GM23338 (cell line): ENCODE measurements at regions not wholly inside any gene's neighbourhood (a gene's known extent, or its start where the extent isn't known, plus 50 kb on each side); places are given as distances from the start of the nearest gene placed in this dataset.

Experiments
- ATAC-seq: fragments of 200-7000 bp; cut with Tn5 transposase; 3 replicates; pipeline ENCODE4 v1.9.1; 2020
- DNase-seq: peaks from one replicate; pipeline ENCODE4 v3.0.0-alpha.2; 2015; ENCODE audit warnings: low spot score
- H2AFZ ChIP-seq: fragments of 200-600 bp; sonication (generic); 2 replicates; pipeline ENCODE4 v1.8.0; 2016; ENCODE audit warnings: antibody characterized with exemption, mild to moderate bottlenecking, moderate library complexity
- H3F3A ChIP-seq: fragments of 200-600 bp; sonication (generic); replicated peaks from 2 replicates; pipeline ENCODE4 v1.8.0; 2017; ENCODE audit warnings: antibody characterized with exemption, mixed run types, low read depth
- H3K27ac ChIP-seq: fragments of 200-600 bp; sonication (generic); 2 replicates; pipeline ENCODE4 v1.6.1; 2016; ENCODE audit warnings: low read depth
- H3K27me3 ChIP-seq: fragments of 200-600 bp; sonication (generic); 2 replicates; pipeline ENCODE4 v1.8.0; 2016; ENCODE audit warnings: mild to moderate bottlenecking, mixed run types, moderate library complexity; ENCODE audit not compliant: insufficient read depth
- H3K36me3 ChIP-seq: fragments of 200-600 bp; sonication (generic); 2 replicates; pipeline ENCODE4 v1.8.0; 2016; ENCODE audit warnings: mild to moderate bottlenecking; ENCODE audit not compliant: insufficient read depth
- H3K4me1 ChIP-seq: fragments of 200-600 bp; sonication (generic); 2 replicates; pipeline ENCODE4 v1.8.0; 2016; ENCODE audit warnings: mild to moderate bottlenecking, moderate library complexity; ENCODE audit not compliant: insufficient read depth
- H3K4me2 ChIP-seq: fragments of 200-600 bp; sonication (generic); 2 replicates; pipeline ENCODE4 v1.7.1; 2017; ENCODE audit warnings: mixed run types
- H3K4me3 ChIP-seq: fragments of 200-600 bp; sonication (generic); 2 replicates; pipeline ENCODE4 v1.6.1; 2016; ENCODE audit warnings: mixed run types
- H3K79me2 ChIP-seq: fragments of 200-600 bp; sonication (generic); replicated peaks from 2 replicates; pipeline ENCODE4 v1.8.0; 2017; ENCODE audit warnings: mild to moderate bottlenecking; ENCODE audit not compliant: insufficient read depth
- H3K9me2 ChIP-seq: fragments of 200-600 bp; sonication (generic); 2 replicates; pipeline ENCODE4 v1.8.0; 2017; ENCODE audit not compliant: insufficient read depth
- H4K20me1 ChIP-seq: fragments of 200-600 bp; sonication (generic); replicated peaks from 2 replicates; pipeline ENCODE4 v1.8.0; 2017; ENCODE audit warnings: mild to moderate bottlenecking; ENCODE audit not compliant: insufficient read depth
- H3K27ac Mint-ChIP-seq: 2 replicates; pipeline ENCODE4 v1.8.0; 2020; ENCODE audit warnings: inconsistent platforms, mild to moderate bottlenecking, moderate library complexity, mixed read lengths
- H3K27me3 Mint-ChIP-seq: 3 replicates; pipeline ENCODE4 v1.8.0; 2022; ENCODE audit warnings: low read depth, mild to moderate bottlenecking, moderate library complexity, mixed read lengths, inconsistent platforms; ENCODE audit not compliant: insufficient read depth, poor library complexity
- H3K36me3 Mint-ChIP-seq: 3 replicates; pipeline ENCODE4 v1.8.0; 2021; ENCODE audit warnings: low read depth, mild to moderate bottlenecking, inconsistent platforms, moderate library complexity, mixed read lengths
- H3K4me1 Mint-ChIP-seq: 3 replicates; pipeline ENCODE4 v1.8.0; 2020; ENCODE audit warnings: mild to moderate bottlenecking, inconsistent platforms, mixed read lengths
- H3K4me3 Mint-ChIP-seq: 3 replicates; pipeline ENCODE4 v1.8.0; 2021; ENCODE audit warnings: moderate library complexity, mild to moderate bottlenecking, inconsistent platforms, mixed read lengths
- H3K9me3 Mint-ChIP-seq: 3 replicates; pipeline ENCODE4 v1.8.0; 2020; ENCODE audit warnings: moderate library complexity, mild to moderate bottlenecking, inconsistent platforms, mixed read lengths
- CREB1 ChIP-seq: fragments of 250-450 bp; sonication (Bioruptor Pico); IDR thresholded peaks from 2 replicates; pipeline ENCODE4 v1.5.0; 2020; ENCODE audit warnings: low read depth, mild to moderate bottlenecking, moderate library complexity
- CTCF ChIP-seq, 2 experiments: fragments of 200-600 bp in 1 of 2; sonication (generic) in 1 of 2; conservative IDR thresholded peaks; 2 replicates each; pipeline versions ENCODE4 v1.5.1 to v1.6.1; 2016 to 2017; ENCODE audit warnings: antibody characterized with exemption in 2 of 2, low read depth in 2 of 2, mild to moderate bottlenecking in 2 of 2, moderate library complexity in 1 of 2
- ETS1 ChIP-seq: IDR thresholded peaks from 2 replicates; pipeline ENCODE4 v1.6.1; 2016; ENCODE audit warnings: antibody characterized with exemption
- EZH2 ChIP-seq: fragments of 200-600 bp; sonication (generic); IDR thresholded peaks from one replicate; pipeline ENCODE4 v1.8.0; 2017; ENCODE audit warnings: antibody characterized with exemption, mild to moderate bottlenecking, low read depth; ENCODE audit not compliant: unreplicated experiment
- EZH2phosphoT487 ChIP-seq: fragments of 200-600 bp; sonication (generic); IDR thresholded peaks from one replicate; pipeline ENCODE4 v1.8.1; 2018; ENCODE audit warnings: antibody characterized with exemption; ENCODE audit not compliant: unreplicated experiment
- JUNB ChIP-seq: IDR thresholded peaks from one replicate; pipeline ENCODE4 v1.6.1; 2016; ENCODE audit warnings: antibody characterized with exemption; ENCODE audit not compliant: unreplicated experiment
- NANOG ChIP-seq: IDR thresholded peaks from 2 replicates; pipeline ENCODE4 v1.6.1; 2016; ENCODE audit warnings: antibody characterized with exemption, borderline replicate concordance
- POLR2AphosphoS5 ChIP-seq: IDR thresholded peaks from 2 replicates; pipeline ENCODE4 v1.6.1; 2016; ENCODE audit warnings: antibody characterized with exemption, low read depth
- STAT1 ChIP-seq: IDR thresholded peaks from one replicate; pipeline ENCODE4 v1.6.1; 2016; ENCODE audit warnings: antibody characterized with exemption; ENCODE audit not compliant: unreplicated experiment
- ZNF114 ChIP-seq: fragments of 250-450 bp; sonication (Bioruptor Pico); IDR thresholded peaks from 2 replicates; pipeline ENCODE4 v1.5.0; 2020; ENCODE audit warnings: mild to moderate bottlenecking, moderate library complexity
- ZNF331 ChIP-seq: fragments of 250-450 bp; sonication (Bioruptor Pico); IDR thresholded peaks from 2 replicates; pipeline ENCODE4 v1.5.0; 2020; ENCODE audit warnings: low read depth, mild to moderate bottlenecking, moderate library complexity
- ZNF462 ChIP-seq: fragments of 250-450 bp; sonication (Bioruptor Pico); IDR thresholded peaks from 2 replicates; pipeline ENCODE4 v1.5.0; 2020; ENCODE audit warnings: mild to moderate bottlenecking, moderate library complexity

- no peak overlapping the region for H3K4me3 Mint-ChIP-seq
- no peak overlapping the region for H3K27ac Mint-ChIP-seq
- no peak for TF ChIP-seq EZH2
- TF ChIP-seq NANOG = no peak
- TF ChIP-seq EZH2phosphoT487 = no peak
- no peak for TF ChIP-seq CREB1 (CRISPR knock-in tag)
- no peak for TF ChIP-seq ZNF331 (CRISPR knock-in tag)
- TF ChIP-seq ZNF462 = no peak
- no peak for TF ChIP-seq STAT1
- no peak for TF ChIP-seq JUNB
- no peak for TF ChIP-seq ETS1
- TF ChIP-seq POLR2AphosphoS5 = no peak
- TF ChIP-seq CTCF (conservative IDR thresholded peaks at IDR 0.05; ENCODE audit: low read depth in 2 of 2) = no peak
- no peak for TF ChIP-seq ZNF114 (CRISPR knock-in tag)
- H3K27me3 ChIP-seq = no peaks in the 10 kb centered on the region
- no peaks in the 10 kb centered on the region for H3K4me1 ChIP-seq
- H3K36me3 ChIP-seq = no peaks in the 10 kb centered on the region
- H3K36me3 Mint-ChIP-seq = no peaks in the 10 kb centered on the region
- ATAC-seq = no peak
- no peaks in the 10 kb centered on the region for H3K9me2 ChIP-seq
- no peak overlapping the region for H3K4me3 ChIP-seq
- no peaks in the 10 kb centered on the region for H3K79me2 ChIP-seq
- H3K9me3 Mint-ChIP-seq = no peaks in the 10 kb centered on the region
- no peak overlapping the region for H3K27ac ChIP-seq
- H3F3A ChIP-seq = no peaks in the 10 kb centered on the region
- H2AFZ ChIP-seq = no peak overlapping the region
- no peaks in the 10 kb centered on the region for H3K27me3 Mint-ChIP-seq
- H3K4me1 Mint-ChIP-seq = no peaks in the 10 kb centered on the region; the same call in 2 of the 3 replicates
- H4K20me1 ChIP-seq = no peaks in the 10 kb centered on the region
- DNase-seq = no peak
- H3K4me2 ChIP-seq = no peak overlapping the region
These were observed 938.1 kb downstream of the TTLL7 start for GRCh38 chr1:83060651-83061390.
